Neural cell (in vitro differentiated cells): ENCODE measurements at regions not wholly inside any gene's neighbourhood (a gene's known extent, or its start where the extent isn't known, plus 50 kb on each side); places are given as distances from the start of the nearest gene placed in this dataset.

Experiments used
- H2AFZ ChIP-seq: fragments of 200-600, 300-800 bp; sonication (generic), shearing (Covaris generic); 2 replicates; pipeline ENCODE4 v1.6.0; 2014; ENCODE audit warnings: low read depth, mild to moderate bottlenecking, antibody characterized with exemption, low read length, moderate library complexity
- H3F3A ChIP-seq: fragments of 200-600 bp; shearing (Covaris generic); 2 replicates; pipeline ENCODE4 v1.6.1; 2016; ENCODE audit warnings: mild to moderate bottlenecking, moderate library complexity, mixed read lengths, antibody characterized with exemption, low read length; ENCODE audit not compliant: insufficient read depth, poor library complexity, severe bottlenecking
- H3K27ac ChIP-seq: fragments of 200-600, 300-800 bp; sonication (generic), shearing (Covaris generic); 2 replicates; pipeline ENCODE4 v1.5.1; 2014; ENCODE audit warnings: mild to moderate bottlenecking, low read length, moderate library complexity
- H3K27me3 ChIP-seq: fragments of 300-800, 200-600 bp; sonication (generic), shearing (Covaris generic); 2 replicates; pipeline ENCODE4 v1.6.0; 2014; ENCODE audit warnings: mild to moderate bottlenecking, low read depth, low read length, moderate library complexity; ENCODE audit not compliant: insufficient read depth
- H3K36me3 ChIP-seq: fragments of 300-800, 200-600 bp; sonication (generic), shearing (Covaris generic); 2 replicates; pipeline ENCODE4 v1.5.1; 2014; ENCODE audit warnings: mild to moderate bottlenecking, antibody characterized with exemption, low read length, moderate library complexity; ENCODE audit not compliant: insufficient read depth
- H3K4me2 ChIP-seq: fragments of 300-800, 200-600 bp; sonication (generic), shearing (Covaris generic); 2 replicates; pipeline ENCODE4 v1.6.0; 2014; ENCODE audit warnings: mild to moderate bottlenecking, low read length
- H3K4me3 ChIP-seq: fragments of 300-800, 200-600 bp; sonication (generic), shearing (Covaris generic); 2 replicates; pipeline ENCODE4 v1.5.1; 2014; ENCODE audit warnings: mild to moderate bottlenecking, low read length, moderate library complexity
- H3K79me2 ChIP-seq: fragments of 200-600 bp; shearing (Covaris generic); replicated peaks from 2 replicates; pipeline ENCODE4 v1.6.0; 2014; ENCODE audit warnings: mild to moderate bottlenecking, low read length, moderate library complexity; ENCODE audit not compliant: insufficient read depth
- H3K9ac ChIP-seq: fragments of 300-800, 200-600 bp; sonication (generic), shearing (Covaris generic); 2 replicates; pipeline ENCODE4 v1.6.1; 2016; ENCODE audit warnings: mild to moderate bottlenecking, low read length, mixed read lengths
- H3K9me2 ChIP-seq: fragments of 200-600 bp; shearing (Covaris generic); 2 replicates; pipeline ENCODE4 v1.6.1; 2016; ENCODE audit warnings: mild to moderate bottlenecking, low read length, mixed read lengths; ENCODE audit not compliant: insufficient read depth
- H3K9me3 ChIP-seq: fragments of 200-600, 300-800 bp; sonication (generic), shearing (Covaris generic); 2 replicates; pipeline ENCODE4 v1.6.1; 2016; ENCODE audit warnings: mild to moderate bottlenecking, mixed run types, low read length, moderate library complexity, mixed read lengths
- H4K20me1 ChIP-seq: fragments of 200-600 bp; shearing (Covaris generic); 2 replicates; pipeline ENCODE4 v1.6.1; 2016; ENCODE audit warnings: mild to moderate bottlenecking, mixed run types; ENCODE audit not compliant: insufficient read depth
- CTCF ChIP-seq: fragments of 450-650 bp; IDR thresholded peaks from 2 replicates; pipeline ENCODE4 v1.5.1; 2014; ENCODE audit warnings: antibody characterized with exemption, mild to moderate bottlenecking, moderate library complexity; ENCODE audit not compliant: poor library complexity, severe bottlenecking
- EP300 ChIP-seq: fragments of 450-650 bp; conservative IDR thresholded peaks from 2 replicates; pipeline ENCODE4 v1.6.1; 2014; ENCODE audit warnings: antibody characterized with exemption, mild to moderate bottlenecking, moderate library complexity; ENCODE audit not compliant: poor library complexity, severe bottlenecking
- EZH2 ChIP-seq: fragments of 200-600, 300-800 bp; shearing (Covaris generic), sonication (generic); IDR thresholded peaks from 2 replicates; pipeline ENCODE4 v1.6.1; 2014; ENCODE audit warnings: antibody characterized with exemption, low read length, borderline replicate concordance, mild to moderate bottlenecking; ENCODE audit not compliant: insufficient read depth, poor library complexity, severe bottlenecking
- MXI1 ChIP-seq: fragments of 450-650 bp; conservative IDR thresholded peaks from 2 replicates; pipeline ENCODE4 v1.6.1; 2014; ENCODE audit warnings: antibody characterized with exemption, mild to moderate bottlenecking; ENCODE audit not compliant: poor library complexity, severe bottlenecking
- POLR2AphosphoS5 ChIP-seq: IDR thresholded peaks from 2 replicates; pipeline ENCODE4 v1.6.1; 2012
- RAD21 ChIP-seq: fragments of 450-650 bp; conservative IDR thresholded peaks from 2 replicates; pipeline ENCODE4 v1.6.1; 2014; ENCODE audit warnings: antibody characterized with exemption, mild to moderate bottlenecking, moderate library complexity
- SMC3 ChIP-seq: fragments of 450-650 bp; conservative IDR thresholded peaks from 2 replicates; pipeline ENCODE4 v1.6.1; 2014; ENCODE audit warnings: antibody characterized with exemption, mild to moderate bottlenecking, moderate library complexity; ENCODE audit not compliant: poor library complexity
- TAF1 ChIP-seq: IDR thresholded peaks from 2 replicates; pipeline ENCODE4 v1.6.1; 2012; ENCODE audit warnings: low read depth
- TF ChIP-seq, protein P1 (sequence below): IDR thresholded peaks from 2 replicates; pipeline ENCODE4 v1.6.1; 2012; ENCODE audit warnings: borderline replicate concordance

- H3K4me3 ChIP-seq, result no peak overlapping the region
- H3K9ac ChIP-seq, result no peak overlapping the region
- TF ChIP-seq RAD21 (no peak), EP300 (no peak), EZH2 (no peak), SMC3 (no peak), CTCF (no peak)
- TF ChIP-seq, protein P1, sequence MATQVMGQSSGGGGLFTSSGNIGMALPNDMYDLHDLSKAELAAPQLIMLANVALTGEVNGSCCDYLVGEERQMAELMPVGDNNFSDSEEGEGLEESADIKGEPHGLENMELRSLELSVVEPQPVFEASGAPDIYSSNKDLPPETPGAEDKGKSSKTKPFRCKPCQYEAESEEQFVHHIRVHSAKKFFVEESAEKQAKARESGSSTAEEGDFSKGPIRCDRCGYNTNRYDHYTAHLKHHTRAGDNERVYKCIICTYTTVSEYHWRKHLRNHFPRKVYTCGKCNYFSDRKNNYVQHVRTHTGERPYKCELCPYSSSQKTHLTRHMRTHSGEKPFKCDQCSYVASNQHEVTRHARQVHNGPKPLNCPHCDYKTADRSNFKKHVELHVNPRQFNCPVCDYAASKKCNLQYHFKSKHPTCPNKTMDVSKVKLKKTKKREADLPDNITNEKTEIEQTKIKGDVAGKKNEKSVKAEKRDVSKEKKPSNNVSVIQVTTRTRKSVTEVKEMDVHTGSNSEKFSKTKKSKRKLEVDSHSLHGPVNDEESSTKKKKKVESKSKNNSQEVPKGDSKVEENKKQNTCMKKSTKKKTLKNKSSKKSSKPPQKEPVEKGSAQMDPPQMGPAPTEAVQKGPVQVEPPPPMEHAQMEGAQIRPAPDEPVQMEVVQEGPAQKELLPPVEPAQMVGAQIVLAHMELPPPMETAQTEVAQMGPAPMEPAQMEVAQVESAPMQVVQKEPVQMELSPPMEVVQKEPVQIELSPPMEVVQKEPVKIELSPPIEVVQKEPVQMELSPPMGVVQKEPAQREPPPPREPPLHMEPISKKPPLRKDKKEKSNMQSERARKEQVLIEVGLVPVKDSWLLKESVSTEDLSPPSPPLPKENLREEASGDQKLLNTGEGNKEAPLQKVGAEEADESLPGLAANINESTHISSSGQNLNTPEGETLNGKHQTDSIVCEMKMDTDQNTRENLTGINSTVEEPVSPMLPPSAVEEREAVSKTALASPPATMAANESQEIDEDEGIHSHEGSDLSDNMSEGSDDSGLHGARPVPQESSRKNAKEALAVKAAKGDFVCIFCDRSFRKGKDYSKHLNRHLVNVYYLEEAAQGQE, result no peak
- no peak overlapping the region for H3K4me2 ChIP-seq
- no peak overlapping the region for H3K27ac ChIP-seq
- H3K36me3 ChIP-seq, result no peaks in the 10 kb centered on the region
- H3K9me2 ChIP-seq, result no peaks in the 10 kb centered on the region
- no peaks in the 10 kb centered on the region for H3K27me3 ChIP-seq
- H4K20me1 ChIP-seq, result no peaks in the 10 kb centered on the region
- H3K9me3 ChIP-seq, result no peaks in the 10 kb centered on the region
- no peaks in the 10 kb centered on the region for H3F3A ChIP-seq
- H3K79me2 ChIP-seq, result no peaks in the 10 kb centered on the region
- no peak overlapping the region for H2AFZ ChIP-seq
Measured at GRCh38 chr6:133101790-133102189, 139.4 kb upstream of the EYA4 start.

GRCh38 chr6:133106934-133107333, 134.2 kb upstream of the EYA4 start:
- Histone ChIP-seq H3K27ac (no peak overlapping the region), H2AFZ (no peak overlapping the region), H3K9me3 (no peaks in the 10 kb centered on the region), H4K20me1 (no peaks in the 10 kb centered on the region), H3K79me2 (no peaks in the 10 kb centered on the region), H3K9ac (no peak overlapping the region), H3K9me2 (no peaks in the 10 kb centered on the region), H3F3A (no peaks in the 10 kb centered on the region), H3K4me2 (no peak overlapping the region), H3K27me3 (no peaks in the 10 kb centered on the region), H3K4me3 (no peak overlapping the region), H3K36me3 (no peaks in the 10 kb centered on the region)
- TF ChIP-seq EP300, result no peak
- TF ChIP-seq RAD21, result no peak
- TF ChIP-seq SMC3, result no peak
- TF ChIP-seq TAF1, result no peak
- no peak for TF ChIP-seq CTCF
- TF ChIP-seq, protein P1, result no peak
- TF ChIP-seq EZH2, result no peak
- no peak for TF ChIP-seq POLR2AphosphoS5
- no peak for TF ChIP-seq MXI1
